DND-41 (cell line): ENCODE measurements at regions not wholly inside any gene's neighbourhood (a gene's known extent, or its start where the extent isn't known, plus 50 kb on each side); places are given as distances from the start of the nearest gene placed in this dataset.

Experiments used
- ATAC-seq: fragments of 200-7000 bp; cut with Tn5 transposase; 3 replicates; pipeline ENCODE4 v1.9.1; 2021; ENCODE audit warnings: low read depth; ENCODE audit not compliant: insufficient read depth
- DNase-seq: peaks from one replicate; pipeline ENCODE4 v3.0.0-alpha.2; 2020
- H2AFZ ChIP-seq: 2 replicates; pipeline ENCODE4 v1.6.0; 2012; ENCODE audit warnings: low read depth, low read length
- H3K27ac ChIP-seq: 2 replicates; pipeline ENCODE4 v1.5.1; 2012; ENCODE audit warnings: low read length, inconsistent platforms
- H3K27me3 ChIP-seq: fragments of 200-600 bp; sonication (generic); 2 replicates; pipeline ENCODE4 v1.6.0; 2012; ENCODE audit warnings: low read length, mild to moderate bottlenecking, inconsistent platforms; ENCODE audit not compliant: insufficient read depth, poor library complexity
- H3K36me3 ChIP-seq: 2 replicates; pipeline ENCODE4 v1.5.1; 2012; ENCODE audit warnings: low read length, inconsistent platforms; ENCODE audit not compliant: insufficient read depth
- H3K4me1 ChIP-seq: 2 replicates; pipeline ENCODE4 v1.5.1; 2012; ENCODE audit warnings: mild to moderate bottlenecking, low read length; ENCODE audit not compliant: insufficient read depth
- H3K4me2 ChIP-seq: 2 replicates; pipeline ENCODE4 v1.6.0; 2012; ENCODE audit warnings: mild to moderate bottlenecking, moderate library complexity, low read length, inconsistent platforms; ENCODE audit not compliant: insufficient read depth
- H3K4me3 ChIP-seq, 2 experiments: fragments of 200-600 bp in 1 of 2; shearing (Covaris generic) in 1 of 2; 2 replicates each; pipeline ENCODE4 v1.5.1; 2012 to 2016; ENCODE audit warnings: inconsistent platforms in 2 of 2, low read length in 2 of 2, mild to moderate bottlenecking in 2 of 2, low read depth in 1 of 2, moderate library complexity in 1 of 2
- H3K79me2 ChIP-seq: 2 replicates; pipeline ENCODE4 v1.6.0; 2012; ENCODE audit warnings: low read length, inconsistent platforms; ENCODE audit not compliant: insufficient read depth
- H3K9ac ChIP-seq: 2 replicates; pipeline ENCODE4 v1.6.0; 2012; ENCODE audit warnings: low read depth, mild to moderate bottlenecking, inconsistent platforms, low read length, moderate library complexity
- H3K9me3 ChIP-seq: 2 replicates; pipeline ENCODE4 v1.5.1; 2012; ENCODE audit warnings: low read length, moderate library complexity, mild to moderate bottlenecking, inconsistent platforms; ENCODE audit not compliant: insufficient read depth, severe bottlenecking
- H4K20me1 ChIP-seq: 2 replicates; pipeline ENCODE4 v1.6.0; 2012; ENCODE audit warnings: low read length; ENCODE audit not compliant: insufficient read depth
- CTCF ChIP-seq: IDR thresholded peaks from 2 replicates; pipeline ENCODE4 v1.5.1; 2012; ENCODE audit warnings: borderline replicate concordance, low read length, moderate library complexity, mild to moderate bottlenecking; ENCODE audit not compliant: poor library complexity, severe bottlenecking; ENCODE audit errors: extremely low read depth
- EZH2 ChIP-seq: IDR thresholded peaks from 3 replicates; pipeline ENCODE4 v1.6.1; 2012; ENCODE audit warnings: borderline replicate concordance, low read depth, mild to moderate bottlenecking, moderate library complexity, low read length, inconsistent platforms; ENCODE audit not compliant: severe bottlenecking

DNA sequence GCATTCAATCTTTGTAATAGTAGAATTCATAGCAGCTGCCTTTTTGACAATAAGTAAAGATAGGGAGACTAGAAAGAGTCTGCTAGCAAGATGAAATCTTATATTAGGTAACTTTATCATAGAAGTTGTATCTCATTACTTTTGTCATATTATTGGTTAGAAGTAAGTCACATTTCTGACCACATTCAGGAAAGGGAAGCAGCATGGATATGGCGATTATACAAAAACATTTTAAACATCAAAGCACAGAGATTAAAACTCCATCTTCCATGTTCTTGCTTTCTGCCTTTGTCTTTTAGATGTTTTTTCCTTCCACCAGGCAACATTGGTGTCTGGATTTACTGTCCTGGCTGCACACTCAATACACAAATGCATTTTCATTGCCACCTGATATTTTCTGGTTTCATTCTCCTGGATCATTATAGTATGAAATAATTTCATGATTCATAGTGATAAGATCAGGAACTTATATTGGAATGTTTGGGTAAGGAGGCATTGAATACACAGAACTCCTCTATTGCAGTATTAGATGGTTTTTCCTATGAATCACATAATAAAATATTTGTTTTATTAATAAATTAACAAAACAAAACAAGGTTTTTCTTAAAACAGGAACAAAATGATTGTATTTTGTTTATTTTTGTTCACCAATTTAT is 1460.3 kb upstream of the CADM2 start:
- no peaks in the 10 kb centered on the region for H3K4me1 ChIP-seq
- no peaks in the 10 kb centered on the region for H4K20me1 ChIP-seq
- no peaks in the 10 kb centered on the region for H3K79me2 ChIP-seq
- ATAC-seq, result no peak
- TF ChIP-seq EZH2 (no peak), CTCF (no peak)
- DNase-seq, result no peak
- no peak overlapping the region for H3K27ac ChIP-seq
- H3K27me3 ChIP-seq, result no peaks in the 10 kb centered on the region
- H2AFZ ChIP-seq, result no peak overlapping the region; the same call in 1 of the 2 replicates
- no peak overlapping the region for H3K4me2 ChIP-seq
- H3K9ac ChIP-seq, result no peak overlapping the region
- H3K4me3 ChIP-seq, result no peak overlapping the region
- H3K9me3 ChIP-seq, result no peaks in the 10 kb centered on the region
- no peaks in the 10 kb centered on the region for H3K36me3 ChIP-seq

DNA sequence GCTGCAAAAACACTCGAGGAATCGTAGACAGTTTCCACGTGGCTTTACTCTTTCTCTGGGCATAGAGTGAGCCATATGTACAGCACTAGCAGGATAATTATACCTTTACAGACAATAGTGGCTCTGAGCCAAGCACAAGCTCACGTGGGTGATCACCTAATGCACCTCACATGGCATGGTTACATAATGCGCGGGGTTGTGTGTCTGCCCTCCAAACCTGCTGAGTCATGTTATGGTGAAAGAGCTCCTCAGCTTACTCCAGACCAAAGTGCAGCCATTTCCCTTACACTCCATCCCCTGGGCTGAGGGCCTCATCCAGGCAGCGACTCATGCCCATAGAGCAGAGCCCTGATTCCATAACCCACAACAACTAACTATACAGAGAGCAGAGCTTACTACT is 1458.4 kb upstream of the CADM2 start:
- no peaks in the 10 kb centered on the region for H3K79me2 ChIP-seq
- H2AFZ ChIP-seq, result no peak overlapping the region
- H3K27ac ChIP-seq, result no peak overlapping the region
- H3K4me1 ChIP-seq, result no peaks in the 10 kb centered on the region
- peaks cover 2% of the 10 kb centered on the region for H3K9me3 ChIP-seq
- H3K27me3 ChIP-seq, result no peaks in the 10 kb centered on the region
- ATAC-seq (no peak), DNase-seq (no peak)
- TF ChIP-seq EZH2 (no peak), CTCF (no peak)
- H3K36me3 ChIP-seq, result no peaks in the 10 kb centered on the region
- no peaks in the 10 kb centered on the region for H4K20me1 ChIP-seq
- H3K9ac ChIP-seq, result no peak overlapping the region
- no peak overlapping the region for H3K4me3 ChIP-seq
- no peak overlapping the region for H3K4me2 ChIP-seq

GRCh38 chr3:83500931-83501330 is 1457.9 kb upstream of the CADM2 start:
- ATAC-seq, result no peak
- Histone ChIP-seq H3K9me3 (peaks cover 2% of the 10 kb centered on the region), H3K4me1 (no peaks in the 10 kb centered on the region), H3K9ac (no peak overlapping the region), H4K20me1 (no peaks in the 10 kb centered on the region), H3K36me3 (no peaks in the 10 kb centered on the region), H2AFZ (no peak overlapping the region), H3K27ac (no peak overlapping the region), H3K4me3 (no peak overlapping the region), H3K27me3 (no peaks in the 10 kb centered on the region), H3K79me2 (no peaks in the 10 kb centered on the region), H3K4me2 (no peak overlapping the region)
- DNase-seq, result no peak
- TF ChIP-seq CTCF (no peak), EZH2 (no peak)
